ENCODE measurements at regions not wholly inside any gene's neighbourhood (a gene's known extent, or its start where the extent isn't known, plus 50 kb on each side); places are given as distances from the start of the nearest gene placed in this dataset.

- H3K4me3 ChIP-seq = no peak overlapping the region
- no peaks in the 10 kb centered on the region for H3K36me3 ChIP-seq (replicated peaks in 1 of 2)
- 87 to 97% (median 91%) methylated on average over 2 of the region's 2 CpGs for WGBS, 4 donors
- no peaks in the 10 kb centered on the region for H3K4me1 ChIP-seq (replicated peaks in 1 of 2)
- H3K27me3 ChIP-seq = no peaks in the 10 kb centered on the region
- no peak overlapping the region for H3K27ac ChIP-seq
- intact Hi-C loops (cut with DNase I) = no loop called here
- H3K9me3 ChIP-seq (replicated peaks in 1 of 3) = no peaks in the 10 kb centered on the region
- no peak for DNase-seq
- no peak for TF ChIP-seq POLR2A (IDR thresholded peaks at IDR 0.05)
Observed at GRCh38 chr6:154596701-154597100, 86.2 kb upstream of the CNKSR3 start.

- Histone ChIP-seq H3K4me3 (no peak overlapping the region), H3K9me3 (replicated peaks in 1 of 3) (no peaks in the 10 kb centered on the region), H3K27ac (no peak overlapping the region), H3K27me3 (no peaks in the 10 kb centered on the region), H3K4me1 (replicated peaks in 1 of 2) (no peaks in the 10 kb centered on the region), H3K36me3 (replicated peaks in 1 of 2) (no peaks in the 10 kb centered on the region)
- intact Hi-C loops (cut with DNase I) = no loop called here
- no peak for TF ChIP-seq POLR2A (IDR thresholded peaks at IDR 0.05)
- TF ChIP-seq CTCF (IDR thresholded peaks at IDR 0.05) = no peak
- 90 to 93% (median 92%) methylated on average over 6 of the region's 6 CpGs for WGBS, 4 donors
- no peak for DNase-seq
Observed at GRCh38 chr6:154598399-154598798, 87.9 kb upstream of the CNKSR3 start.

- DNase-seq = no peak
- Histone ChIP-seq H3K9me3 (replicated peaks in 1 of 3) (no peaks in the 10 kb centered on the region), H3K4me1 (replicated peaks in 1 of 2) (no peaks in the 10 kb centered on the region), H3K27me3 (no peaks in the 10 kb centered on the region), H3K27ac (no peak overlapping the region), H3K4me3 (no peak overlapping the region), H3K36me3 (replicated peaks in 1 of 2) (no peaks in the 10 kb centered on the region)
- no peak for TF ChIP-seq POLR2A (IDR thresholded peaks at IDR 0.05)
- no peak for TF ChIP-seq CTCF (IDR thresholded peaks at IDR 0.05)
- 80 to 85% (median 84%) methylated on average over 5 of the region's 5 CpGs for WGBS, 4 donors
- intact Hi-C loops (cut with DNase I) = no loop called here
Observed at GRCh38 chr6:154602296-154602695, 91.8 kb upstream of the CNKSR3 start.

- Histone ChIP-seq H3K27me3 (no peaks in the 10 kb centered on the region), H3K36me3 (replicated peaks in 1 of 2) (no peaks in the 10 kb centered on the region), H3K4me1 (replicated peaks in 1 of 2) (no peaks in the 10 kb centered on the region), H3K4me3 (no peak overlapping the region), H3K27ac (no peak overlapping the region), H3K9me3 (replicated peaks in 1 of 3) (no peaks in the 10 kb centered on the region)
- no peak for DNase-seq
- intact Hi-C loops (cut with DNase I) = no loop called here
- TF ChIP-seq CTCF (IDR thresholded peaks at IDR 0.05) = no peak
- no peak for TF ChIP-seq POLR2A (IDR thresholded peaks at IDR 0.05)
- WGBS, 4 donors = 65 to 80% (median 74%) methylated on average over 2 of the region's 2 CpGs
Observed at GRCh38 chr6:154602708-154603107, 92.2 kb upstream of the CNKSR3 start.

GRCh38 chr6:154604119-154604518 is 93.6 kb upstream of the CNKSR3 start:
- Histone ChIP-seq H3K36me3 (replicated peaks in 1 of 2) (no peaks in the 10 kb centered on the region), H3K27ac (no peak overlapping the region), H3K9me3 (replicated peaks in 1 of 3) (no peaks in the 10 kb centered on the region), H3K4me3 (no peak overlapping the region), H3K4me1 (replicated peaks in 1 of 2) (no peaks in the 10 kb centered on the region), H3K27me3 (no peaks in the 10 kb centered on the region)
- TF ChIP-seq CTCF (IDR thresholded peaks at IDR 0.05) = no peak
- TF ChIP-seq POLR2A (IDR thresholded peaks at IDR 0.05) = no peak
- intact Hi-C loops (cut with DNase I) = no loop called here
- DNase-seq = no peak
- WGBS, 4 donors = 70 to 78% (median 74%) methylated on average over 7 to 8 of the region's 8 CpGs
